DOHH2 (cell line): ENCODE measurements at regions not wholly inside any gene's neighbourhood (a gene's known extent, or its start where the extent isn't known, plus 50 kb on each side); places are given as distances from the start of the nearest gene placed in this dataset.

ENCODE experiments used
- H3F3A ChIP-seq: fragments of 200-600 bp; sonication (generic), shearing (Covaris generic); 2 replicates; pipeline ENCODE4 v1.6.0; 2016; ENCODE audit warnings: antibody characterized with exemption, mild to moderate bottlenecking; ENCODE audit not compliant: control insufficient read depth, insufficient read depth
- H3K27ac ChIP-seq: fragments of 200-600 bp; sonication (generic); 2 replicates; pipeline ENCODE4 v1.5.1; 2014; ENCODE audit warnings: low read depth, mild to moderate bottlenecking, low read length, moderate library complexity
- H3K27me3 ChIP-seq: fragments of 200-600 bp; sonication (generic); 2 replicates; pipeline ENCODE4 v1.6.1; 2014; ENCODE audit warnings: mild to moderate bottlenecking, low read length, mixed read lengths; ENCODE audit not compliant: control insufficient read depth
- H3K36me3 ChIP-seq: fragments of 200-600 bp; sonication (generic); 2 replicates; pipeline ENCODE4 v1.6.1; 2014; ENCODE audit warnings: mild to moderate bottlenecking, low read length, moderate library complexity, mixed read lengths; ENCODE audit not compliant: control insufficient read depth
- H3K4me1 ChIP-seq: fragments of 200-600 bp; sonication (generic); 2 replicates; pipeline ENCODE4 v1.6.1; 2014; ENCODE audit warnings: mild to moderate bottlenecking, low read length, mixed read lengths; ENCODE audit not compliant: control insufficient read depth
- H3K4me2 ChIP-seq: fragments of 200-600 bp; sonication (generic); 2 replicates; pipeline ENCODE4 v1.6.0; 2014; ENCODE audit warnings: mild to moderate bottlenecking, low read length, moderate library complexity
- H3K4me3 ChIP-seq: fragments of 200-600 bp; sonication (generic); 2 replicates; pipeline ENCODE4 v1.5.1; 2014; ENCODE audit warnings: mild to moderate bottlenecking, low read length, mixed read lengths
- H3K79me2 ChIP-seq: fragments of 200-600 bp; sonication (generic); 2 replicates; pipeline ENCODE4 v1.6.1; 2014; ENCODE audit warnings: mild to moderate bottlenecking, low read length, mixed read lengths; ENCODE audit not compliant: control insufficient read depth
- H3K9me2 ChIP-seq: fragments of 200-600 bp; sonication (generic); replicated peaks from 2 replicates; pipeline ENCODE4 v1.6.1; 2014; ENCODE audit warnings: mild to moderate bottlenecking, low read length, mixed read lengths; ENCODE audit not compliant: control insufficient read depth
- H3K9me3 ChIP-seq: fragments of 200-600 bp; sonication (generic); 2 replicates; pipeline ENCODE4 v1.6.1; 2014; ENCODE audit warnings: antibody characterized with exemption, low read length, mixed read lengths; ENCODE audit not compliant: control insufficient read depth, insufficient read depth
- H4K20me1 ChIP-seq: fragments of 200-600 bp; sonication (generic); 2 replicates; pipeline ENCODE4 v1.6.0; 2014; ENCODE audit warnings: low read depth, mild to moderate bottlenecking, antibody characterized with exemption, low read length, moderate library complexity; ENCODE audit not compliant: control insufficient read depth, insufficient read depth
- EZH2phosphoT487 ChIP-seq: fragments of 200-600 bp; sonication (generic); IDR thresholded peaks from 2 replicates; pipeline ENCODE4 v1.6.1; 2017; ENCODE audit warnings: borderline replicate concordance, mild to moderate bottlenecking, antibody characterized with exemption, low read length, moderate library complexity, mixed read lengths
- TF ChIP-seq, protein P1 (sequence below): fragments of 200-600 bp; sonication (generic); IDR thresholded peaks from one replicate; pipeline ENCODE4 v1.5.1; 2014; ENCODE audit warnings: antibody characterized with exemption, mild to moderate bottlenecking, low read depth, low read length; ENCODE audit not compliant: poor library complexity, severe bottlenecking

DNA sequence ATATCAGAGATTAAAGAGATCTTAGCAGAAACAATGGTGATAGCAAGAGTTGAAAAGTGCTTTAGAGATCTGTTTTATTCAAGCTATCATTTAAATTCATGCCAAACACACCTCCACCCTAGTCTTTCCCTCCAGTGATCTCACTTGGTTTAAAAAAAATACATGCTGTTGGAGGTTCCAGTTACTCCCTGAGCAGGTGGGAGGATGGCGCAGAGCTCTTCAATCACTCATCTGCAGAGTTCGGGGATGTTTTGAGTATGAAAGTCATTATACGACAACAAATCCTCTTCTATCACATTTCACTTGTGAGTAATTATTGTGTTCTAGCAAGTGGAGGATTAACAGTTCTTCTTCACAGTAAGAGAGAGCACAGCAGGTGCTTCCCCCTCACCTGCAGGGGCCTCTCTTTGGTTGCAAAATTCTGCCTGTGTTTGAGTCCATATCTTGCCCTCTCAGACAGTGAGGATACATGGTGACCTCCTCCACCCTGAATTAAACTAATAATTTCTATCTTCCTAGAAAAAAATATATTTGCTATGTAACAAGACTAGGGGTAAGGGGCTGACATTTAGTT, 376.7 kb downstream of the LIG4 start:
- H3K9me3 ChIP-seq = no peaks in the 10 kb centered on the region
- H3K4me3 ChIP-seq = no peak overlapping the region
- H4K20me1 ChIP-seq = no peaks in the 10 kb centered on the region
- H3K4me2 ChIP-seq = no peak overlapping the region
- H3K36me3 ChIP-seq = no peaks in the 10 kb centered on the region
- no peaks in the 10 kb centered on the region for H3K4me1 ChIP-seq
- H3K27ac ChIP-seq = no peak overlapping the region
- H3K9me2 ChIP-seq = no peaks in the 10 kb centered on the region
- no peaks in the 10 kb centered on the region for H3F3A ChIP-seq
- H3K79me2 ChIP-seq = no peaks in the 10 kb centered on the region
- no peak for TF ChIP-seq EZH2phosphoT487
- TF ChIP-seq, protein P1, sequence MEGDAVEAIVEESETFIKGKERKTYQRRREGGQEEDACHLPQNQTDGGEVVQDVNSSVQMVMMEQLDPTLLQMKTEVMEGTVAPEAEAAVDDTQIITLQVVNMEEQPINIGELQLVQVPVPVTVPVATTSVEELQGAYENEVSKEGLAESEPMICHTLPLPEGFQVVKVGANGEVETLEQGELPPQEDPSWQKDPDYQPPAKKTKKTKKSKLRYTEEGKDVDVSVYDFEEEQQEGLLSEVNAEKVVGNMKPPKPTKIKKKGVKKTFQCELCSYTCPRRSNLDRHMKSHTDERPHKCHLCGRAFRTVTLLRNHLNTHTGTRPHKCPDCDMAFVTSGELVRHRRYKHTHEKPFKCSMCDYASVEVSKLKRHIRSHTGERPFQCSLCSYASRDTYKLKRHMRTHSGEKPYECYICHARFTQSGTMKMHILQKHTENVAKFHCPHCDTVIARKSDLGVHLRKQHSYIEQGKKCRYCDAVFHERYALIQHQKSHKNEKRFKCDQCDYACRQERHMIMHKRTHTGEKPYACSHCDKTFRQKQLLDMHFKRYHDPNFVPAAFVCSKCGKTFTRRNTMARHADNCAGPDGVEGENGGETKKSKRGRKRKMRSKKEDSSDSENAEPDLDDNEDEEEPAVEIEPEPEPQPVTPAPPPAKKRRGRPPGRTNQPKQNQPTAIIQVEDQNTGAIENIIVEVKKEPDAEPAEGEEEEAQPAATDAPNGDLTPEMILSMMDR = no peak
- H3K27me3 ChIP-seq = no peaks in the 10 kb centered on the region

DNA sequence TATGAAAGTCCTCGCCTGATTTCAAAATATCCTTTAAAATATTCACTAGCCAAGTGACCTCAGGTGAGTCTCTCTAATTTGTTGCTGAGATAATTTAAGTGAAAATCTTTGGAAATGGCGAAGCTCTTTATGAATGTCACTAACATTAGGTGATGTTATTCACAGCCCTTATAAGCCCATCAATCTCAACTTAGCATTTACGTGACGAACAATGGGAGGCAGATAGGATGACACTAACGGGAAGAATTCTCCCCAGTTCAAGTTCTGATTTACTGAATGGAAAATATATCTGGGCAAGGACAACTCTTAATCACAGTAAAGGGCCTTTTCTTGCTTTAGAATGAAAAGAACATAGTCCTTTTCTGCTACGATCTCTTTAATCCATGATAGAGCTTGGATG, 378.7 kb downstream of the LIG4 start:
- no peak overlapping the region for H3K4me3 ChIP-seq
- TF ChIP-seq, protein P1 = no peak
- TF ChIP-seq EZH2phosphoT487 = no peak
- H3K27me3 ChIP-seq = no peaks in the 10 kb centered on the region
- no peaks in the 10 kb centered on the region for H3K79me2 ChIP-seq
- no peak overlapping the region for H3K27ac ChIP-seq
- no peaks in the 10 kb centered on the region for H4K20me1 ChIP-seq
- H3K36me3 ChIP-seq = no peaks in the 10 kb centered on the region
- H3K9me2 ChIP-seq = no peaks in the 10 kb centered on the region
- no peaks in the 10 kb centered on the region for H3K4me1 ChIP-seq
- no peak overlapping the region for H3K4me2 ChIP-seq
- H3K9me3 ChIP-seq = no peaks in the 10 kb centered on the region
- no peaks in the 10 kb centered on the region for H3F3A ChIP-seq

DNA sequence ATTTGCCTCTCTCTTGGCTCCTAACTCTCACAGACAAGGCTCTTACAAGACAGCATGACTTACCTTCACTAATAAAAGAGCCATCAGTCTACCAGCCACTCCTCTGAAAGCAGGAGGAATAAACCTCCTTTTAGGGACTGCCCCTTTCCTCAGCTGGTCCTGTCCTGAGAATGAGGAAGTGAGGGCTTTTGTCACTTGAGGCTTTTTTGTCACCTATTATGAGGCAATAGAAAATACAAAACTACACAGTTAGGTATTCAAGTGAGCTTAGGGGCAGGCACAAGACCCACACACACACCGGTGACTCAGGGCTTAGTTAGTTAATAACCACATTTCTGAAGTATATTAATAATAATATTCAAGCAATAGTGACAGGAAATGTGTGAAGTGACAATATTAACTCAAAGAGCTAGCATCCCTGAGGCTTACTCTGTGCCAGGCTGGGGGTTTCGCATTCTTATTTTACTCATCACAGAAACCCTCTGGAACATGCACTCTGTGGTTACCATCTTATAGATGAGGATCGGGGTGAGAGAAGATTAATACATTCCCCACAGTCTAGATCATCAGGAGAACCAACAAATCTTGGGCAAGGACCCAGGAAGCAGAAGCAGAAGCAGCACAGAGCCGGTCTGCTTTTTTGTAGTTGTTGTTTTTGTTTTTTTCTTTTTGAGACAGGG, 379.9 kb downstream of the LIG4 start:
- Histone ChIP-seq H3K36me3 (no peaks in the 10 kb centered on the region), H3K4me1 (no peaks in the 10 kb centered on the region), H3K79me2 (no peaks in the 10 kb centered on the region), H3K4me3 (no peak overlapping the region), H3K27ac (no peak overlapping the region), H4K20me1 (no peaks in the 10 kb centered on the region), H3K9me3 (no peaks in the 10 kb centered on the region), H3K4me2 (no peak overlapping the region), H3K9me2 (no peaks in the 10 kb centered on the region), H3K27me3 (no peaks in the 10 kb centered on the region), H3F3A (no peaks in the 10 kb centered on the region)
- TF ChIP-seq, protein P1 = no peak
- TF ChIP-seq EZH2phosphoT487 = no peak
